Fibroblast of the aortic adventitia (primary cell): ENCODE measurements at regions not wholly inside any gene's neighbourhood (a gene's known extent, or its start where the extent isn't known, plus 50 kb on each side); places are given as distances from the start of the nearest gene placed in this dataset.
A peak's percentile ranks its signal among the peaks of the same experiment; 100 is the strongest.
"Not testable (repeated sequence)": the region's sequence is repeated elsewhere in the genome, so short reads cannot be mapped to it uniquely, and the experiment has no call there.

ENCODE experiments used
- DNase-seq: peaks from one replicate; pipeline ENCODE4 v3.0.0-alpha.2; 2010; ENCODE audit warnings: low read depth
- H3K4me3 ChIP-seq: 2 replicates; pipeline ENCODE4 v1.5.1; 2011; ENCODE audit warnings: low read depth, mild to moderate bottlenecking, control low read depth, low read length, moderate library complexity
- CTCF ChIP-seq: IDR thresholded peaks from 2 replicates; pipeline ENCODE4 v1.5.1; 2011; ENCODE audit warnings: mild to moderate bottlenecking, low read length, control low read depth, inconsistent platforms; ENCODE audit not compliant: insufficient read depth

- DNase-seq, result peak; percentile 94
- no peak overlapping the region for H3K4me3 ChIP-seq
- no peak for TF ChIP-seq CTCF
Observed at GRCh38 chr11:110857892-110858546, 145.8 kb upstream of the ARHGAP20 start.

- peak; percentile 85 for DNase-seq
- H3K4me3 ChIP-seq, result no peak overlapping the region
- TF ChIP-seq CTCF, result no peak
Observed at GRCh38 chr11:110856996-110857812, 145.0 kb upstream of the ARHGAP20 start.

- TF ChIP-seq CTCF, result no peak
- no peak overlapping the region for H3K4me3 ChIP-seq
- DNase-seq, result no peak
Observed at GRCh38 chr11:110856340-110856739, 144.1 kb upstream of the ARHGAP20 start.

GRCh38 chr11:110855191-110855590 lies 143.0 kb upstream of the ARHGAP20 start:
- no peak for TF ChIP-seq CTCF

GRCh38 chr11:110852921-110853490 lies 140.8 kb upstream of the ARHGAP20 start:
- no peak for TF ChIP-seq CTCF
- H3K4me3 ChIP-seq, result no peak overlapping the region
- no peak for DNase-seq

More at GRCh38 chr11:110855191-110855590, 143.0 kb upstream of the ARHGAP20 start:
- DNase-seq, result peak; percentile 82
- H3K4me3 ChIP-seq, result no peak overlapping the region

- no peak overlapping the region for H3K4me3 ChIP-seq
- DNase-seq, result no peak
- no peak for TF ChIP-seq CTCF
Observed at GRCh38 chr11:110850846-110851245, 138.6 kb upstream of the ARHGAP20 start.

- H3K4me3 ChIP-seq, DNase-seq: not testable (repeated sequence)
Observed at GRCh38 chr11:110843053-110843452, 130.8 kb upstream of the ARHGAP20 start.
